ENCODE measurements at regions not wholly inside any gene's neighbourhood (a gene's known extent, or its start where the extent isn't known, plus 50 kb on each side); places are given as distances from the start of the nearest gene placed in this dataset.

DNA sequence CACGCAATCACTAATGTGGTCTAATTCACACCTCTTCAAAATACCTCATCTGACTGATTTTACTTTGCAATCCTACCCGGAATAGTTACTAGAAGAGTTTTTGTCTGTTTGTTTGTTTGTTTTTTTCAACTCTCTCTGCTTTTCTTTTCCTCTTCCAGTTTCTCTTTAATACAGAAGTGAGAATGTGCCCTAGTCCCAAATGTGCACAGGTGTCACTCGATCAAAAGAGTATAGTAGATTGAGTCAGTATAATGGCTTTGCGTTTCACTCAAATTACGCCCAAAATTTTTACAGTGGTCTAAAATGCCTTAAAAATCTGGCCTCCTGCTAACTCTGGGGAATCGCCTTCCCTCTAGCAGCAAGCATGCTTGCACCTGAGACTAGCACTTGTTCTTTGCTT lies 1536.8 kb downstream of the KCNT2 start:
- TF ChIP-seq POLR2A (IDR thresholded peaks at IDR 0.05; ENCODE audit: low read depth, low read length) (no peak), POLR2AphosphoS5 (IDR thresholded peaks at IDR 0.05; ENCODE audit: low read depth, low read length) (no peak), TAF1 (IDR thresholded peaks at IDR 0.05; ENCODE audit: low read depth, low read length) (no peak)
